RWPE2 (cell line): ENCODE measurements at regions not wholly inside any gene's neighbourhood (a gene's known extent, or its start where the extent isn't known, plus 50 kb on each side); places are given as distances from the start of the nearest gene placed in this dataset.

Experiments used
- ATAC-seq: fragments of 200-7000 bp; cut with Tn5 transposase; 3 replicates; pipeline ENCODE4 v1.9.1; 2021; ENCODE audit warnings: low read depth
- DNase-seq: peaks from one replicate; pipeline ENCODE4 v3.0.0-alpha.2; 2020; ENCODE audit warnings: low spot score
- H3K27ac ChIP-seq: fragments of 450-650 bp; 2 replicates; pipeline ENCODE4 v1.5.1; 2017; ENCODE audit warnings: mild to moderate bottlenecking; ENCODE audit not compliant: poor library complexity, severe bottlenecking
- H3K27me3 ChIP-seq: fragments of 250-450 bp; sonication (Bioruptor Pico); 2 replicates; pipeline ENCODE4 v1.5.1; 2021; ENCODE audit warnings: mild to moderate bottlenecking, moderate library complexity; ENCODE audit not compliant: insufficient read depth, poor library complexity, severe bottlenecking
- H3K36me3 ChIP-seq: fragments of 250-450 bp; sonication (Bioruptor Pico); 2 replicates; pipeline ENCODE4 v1.5.1; 2020; ENCODE audit warnings: low read depth, mild to moderate bottlenecking, moderate library complexity
- H3K4me1 ChIP-seq: fragments of 250-450 bp; sonication (Bioruptor Pico); 2 replicates; pipeline ENCODE4 v1.5.1; 2021; ENCODE audit warnings: mild to moderate bottlenecking, moderate library complexity; ENCODE audit not compliant: insufficient read depth, poor library complexity, severe bottlenecking
- H3K4me3 ChIP-seq: fragments of 250-450 bp; sonication (Bioruptor Pico); 2 replicates; pipeline ENCODE4 v1.5.1; 2021; ENCODE audit warnings: mild to moderate bottlenecking, moderate library complexity; ENCODE audit not compliant: severe bottlenecking
- H3K9me3 ChIP-seq: fragments of 250-450 bp; sonication (Bioruptor Pico); 2 replicates; pipeline ENCODE4 v1.5.1; 2021; ENCODE audit warnings: mild to moderate bottlenecking, moderate library complexity; ENCODE audit not compliant: severe bottlenecking
- TF ChIP-seq, protein P1 (sequence below): fragments of 450-650 bp; IDR thresholded peaks from one replicate; pipeline ENCODE4 v1.5.1; 2017; ENCODE audit warnings: mild to moderate bottlenecking, moderate library complexity; ENCODE audit not compliant: poor library complexity, severe bottlenecking

DNA sequence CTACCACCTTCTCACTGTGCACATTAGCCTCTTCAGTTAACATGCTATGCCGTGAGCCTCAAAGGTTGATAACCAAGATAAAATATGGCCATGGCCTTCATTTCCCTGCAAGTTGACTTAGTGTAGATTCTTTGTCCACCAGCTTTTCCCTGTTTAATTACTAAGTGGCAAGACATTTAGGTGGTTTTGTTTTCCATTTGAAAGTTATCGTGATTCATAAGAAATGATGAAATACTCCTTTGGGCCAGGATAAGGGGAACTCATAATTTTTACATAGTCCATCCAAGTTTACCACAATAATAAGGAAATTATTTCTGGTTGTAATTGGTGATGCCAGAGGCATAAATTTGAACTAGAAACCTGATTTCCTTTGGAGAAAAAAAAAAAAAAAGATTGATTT, 609.6 kb downstream of the TAF11L14 start:
- TF ChIP-seq, protein P1, sequence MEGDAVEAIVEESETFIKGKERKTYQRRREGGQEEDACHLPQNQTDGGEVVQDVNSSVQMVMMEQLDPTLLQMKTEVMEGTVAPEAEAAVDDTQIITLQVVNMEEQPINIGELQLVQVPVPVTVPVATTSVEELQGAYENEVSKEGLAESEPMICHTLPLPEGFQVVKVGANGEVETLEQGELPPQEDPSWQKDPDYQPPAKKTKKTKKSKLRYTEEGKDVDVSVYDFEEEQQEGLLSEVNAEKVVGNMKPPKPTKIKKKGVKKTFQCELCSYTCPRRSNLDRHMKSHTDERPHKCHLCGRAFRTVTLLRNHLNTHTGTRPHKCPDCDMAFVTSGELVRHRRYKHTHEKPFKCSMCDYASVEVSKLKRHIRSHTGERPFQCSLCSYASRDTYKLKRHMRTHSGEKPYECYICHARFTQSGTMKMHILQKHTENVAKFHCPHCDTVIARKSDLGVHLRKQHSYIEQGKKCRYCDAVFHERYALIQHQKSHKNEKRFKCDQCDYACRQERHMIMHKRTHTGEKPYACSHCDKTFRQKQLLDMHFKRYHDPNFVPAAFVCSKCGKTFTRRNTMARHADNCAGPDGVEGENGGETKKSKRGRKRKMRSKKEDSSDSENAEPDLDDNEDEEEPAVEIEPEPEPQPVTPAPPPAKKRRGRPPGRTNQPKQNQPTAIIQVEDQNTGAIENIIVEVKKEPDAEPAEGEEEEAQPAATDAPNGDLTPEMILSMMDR: no peak

GRCh38 chr5:18244309-18244708, 610.0 kb downstream of the TAF11L14 start:
- ATAC-seq: no peak
- DNase-seq: no peak
- H3K9me3 ChIP-seq: no peaks in the 10 kb centered on the region
- H3K27me3 ChIP-seq: no peaks in the 10 kb centered on the region
- H3K36me3 ChIP-seq: no peaks in the 10 kb centered on the region
- H3K27ac ChIP-seq: no peak overlapping the region
- TF ChIP-seq, protein P1: no peak
- no peaks in the 10 kb centered on the region for H3K4me1 ChIP-seq
- no peak overlapping the region for H3K4me3 ChIP-seq

More for the DNA sequence above, 609.6 kb downstream of the TAF11L14 start:
- no peak overlapping the region for H3K4me3 ChIP-seq
- no peaks in the 10 kb centered on the region for H3K9me3 ChIP-seq
- H3K4me1 ChIP-seq: no peaks in the 10 kb centered on the region
- no peaks in the 10 kb centered on the region for H3K27me3 ChIP-seq
- no peaks in the 10 kb centered on the region for H3K36me3 ChIP-seq
- no peak overlapping the region for H3K27ac ChIP-seq
- DNase-seq: no peak
- no peak for ATAC-seq

GRCh38 chr5:18252559-18252958, 618.3 kb downstream of the TAF11L14 start:
- Histone ChIP-seq H3K27me3 (no peaks in the 10 kb centered on the region), H3K9me3 (peaks cover 6% of the 10 kb centered on the region), H3K4me3 (no peak overlapping the region), H3K27ac (no peak overlapping the region), H3K4me1 (no peaks in the 10 kb centered on the region), H3K36me3 (no peaks in the 10 kb centered on the region)
- no peak for DNase-seq
- TF ChIP-seq, protein P1: no peak
- ATAC-seq: no peak

DNA sequence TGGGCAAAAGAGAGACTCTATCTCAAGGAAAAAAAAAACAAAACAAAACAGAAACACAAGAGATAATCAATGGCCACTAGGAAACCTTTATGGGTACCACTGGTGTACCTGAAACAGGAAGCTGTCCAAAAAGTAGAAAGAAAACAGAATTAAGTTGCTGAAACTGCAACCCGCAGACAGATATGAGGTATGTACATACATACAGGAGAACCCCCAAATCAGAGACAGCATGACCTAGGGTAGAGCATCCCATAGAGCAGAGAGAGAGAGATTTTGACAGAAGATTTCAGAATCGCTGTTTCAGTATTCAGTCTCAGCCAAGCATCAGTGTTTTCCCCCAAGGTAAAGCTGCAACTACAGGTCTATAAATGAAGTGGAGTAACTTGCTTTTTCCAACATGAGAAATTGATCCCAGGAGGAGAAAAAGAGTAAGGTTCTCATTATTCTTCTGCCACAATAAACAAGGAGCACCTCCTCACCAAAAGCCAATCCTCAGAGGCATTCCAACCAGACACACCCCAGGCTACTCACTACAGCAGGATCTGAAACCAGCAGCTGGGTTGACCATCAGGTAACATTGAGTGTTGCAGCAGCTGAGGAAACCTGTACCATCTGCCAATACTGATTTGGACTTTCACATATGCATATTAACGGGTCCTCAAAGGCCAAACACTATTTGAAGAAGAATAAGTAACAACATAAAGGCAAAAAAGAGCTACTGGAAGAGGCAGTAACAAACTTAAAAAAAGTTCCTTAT, 630.0 kb downstream of the TAF11L14 start:
- H3K36me3 ChIP-seq: no peaks in the 10 kb centered on the region
- H3K4me1 ChIP-seq: no peaks in the 10 kb centered on the region
- TF ChIP-seq, protein P1: no peak
- H3K4me3 ChIP-seq: no peak overlapping the region
- no peaks in the 10 kb centered on the region for H3K9me3 ChIP-seq
- H3K27ac ChIP-seq: no peak overlapping the region
- ATAC-seq: no peak
- DNase-seq: no peak
- no peaks in the 10 kb centered on the region for H3K27me3 ChIP-seq
